ENCODE measurements at regions not wholly inside any gene's neighbourhood (a gene's known extent, or its start where the extent isn't known, plus 50 kb on each side); places are given as distances from the start of the nearest gene placed in this dataset.

DNA sequence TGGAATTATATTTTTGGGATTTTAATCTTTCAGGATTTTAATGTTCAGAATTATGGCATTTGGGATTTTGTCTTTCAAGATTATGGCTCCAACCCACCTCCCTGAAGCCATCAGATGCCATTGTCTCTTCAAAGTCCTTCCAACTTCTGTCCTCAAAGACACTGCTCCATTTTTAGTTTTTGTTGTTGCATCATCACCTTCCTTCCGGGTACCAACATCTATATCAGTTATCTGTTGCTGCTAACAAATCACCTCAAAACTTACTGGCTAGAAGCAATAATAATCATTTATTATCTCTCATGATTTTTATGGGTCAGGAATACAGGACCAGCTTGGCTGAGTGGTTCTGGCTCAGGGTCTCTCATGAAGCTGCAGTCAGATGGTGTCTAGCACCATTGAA lies 138.8 kb upstream of the ZBED5 start:
- DNase-seq (ENCODE audit: low spot score): no peak
- Histone ChIP-seq H3K4me3 (ENCODE audit: severe bottlenecking) (no peak overlapping the region), H3K36me3 (ENCODE audit: low read depth) (no peaks in the 10 kb centered on the region), H3K27me3 (ENCODE audit: insufficient read depth, poor library complexity, severe bottlenecking) (no peaks in the 10 kb centered on the region), H3K27ac (ENCODE audit: poor library complexity, severe bottlenecking) (no peak overlapping the region), H3K9me3 (ENCODE audit: severe bottlenecking) (no peaks in the 10 kb centered on the region), H3K4me1 (ENCODE audit: insufficient read depth, poor library complexity, severe bottlenecking) (no peaks in the 10 kb centered on the region)
- no peak for ATAC-seq (ENCODE audit: low read depth)
- no peak for TF ChIP-seq CTCF (IDR thresholded peaks at IDR 0.05; ENCODE audit: poor library complexity, severe bottlenecking)

DNA sequence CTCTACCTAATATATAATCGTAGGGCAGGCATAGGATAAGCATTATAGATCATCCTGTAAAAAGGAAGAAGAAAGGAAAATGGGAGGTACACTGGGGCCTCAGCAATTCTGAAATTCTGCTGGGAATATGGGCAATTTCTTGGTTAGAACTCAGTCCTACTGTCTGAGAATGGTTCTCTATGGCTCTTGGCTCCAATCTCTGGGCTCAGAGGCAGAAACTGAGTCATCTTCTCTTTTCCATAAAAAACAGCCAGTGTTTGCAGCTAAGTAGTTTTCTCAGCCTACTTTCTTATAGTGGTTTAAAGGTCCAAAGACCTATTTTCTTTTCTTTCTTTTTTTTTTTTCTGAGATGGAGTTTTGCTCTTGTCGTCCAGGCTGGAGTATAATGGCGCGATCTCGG lies 135.8 kb upstream of the ZBED5 start:
- Histone ChIP-seq H3K27me3 (ENCODE audit: insufficient read depth, poor library complexity, severe bottlenecking) (no peaks in the 10 kb centered on the region), H3K4me1 (ENCODE audit: insufficient read depth, poor library complexity, severe bottlenecking) (no peaks in the 10 kb centered on the region), H3K36me3 (ENCODE audit: low read depth) (no peaks in the 10 kb centered on the region), H3K9me3 (ENCODE audit: severe bottlenecking) (no peaks in the 10 kb centered on the region), H3K27ac (ENCODE audit: poor library complexity, severe bottlenecking) (no peak overlapping the region), H3K4me3 (ENCODE audit: severe bottlenecking) (no peak overlapping the region)
- TF ChIP-seq CTCF (IDR thresholded peaks at IDR 0.05; ENCODE audit: poor library complexity, severe bottlenecking): no peak
- DNase-seq (ENCODE audit: low spot score) (no peak), ATAC-seq (ENCODE audit: low read depth) (no peak)

DNA sequence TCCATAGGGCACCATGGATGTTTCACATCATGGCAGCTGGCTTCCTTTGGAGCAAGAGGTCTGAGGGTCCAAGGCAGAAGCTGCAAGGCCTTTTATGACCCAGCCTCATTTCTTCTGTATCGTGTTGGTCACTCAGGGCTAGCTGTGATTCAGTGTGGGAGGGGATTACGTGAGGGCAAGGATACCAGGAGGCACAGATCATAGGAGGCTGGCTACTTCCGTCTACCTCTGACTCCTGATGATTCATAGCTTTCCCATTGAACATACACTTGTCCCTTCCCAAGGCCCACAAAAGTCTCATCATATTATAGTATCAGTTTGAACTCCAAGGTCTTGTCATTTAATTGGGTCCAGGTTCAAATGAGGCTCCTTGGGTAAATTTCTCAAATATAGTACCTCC lies 135.3 kb upstream of the ZBED5 start:
- no peaks in the 10 kb centered on the region for H3K36me3 ChIP-seq (ENCODE audit: low read depth)
- no peaks in the 10 kb centered on the region for H3K9me3 ChIP-seq (ENCODE audit: severe bottlenecking)
- no peak for TF ChIP-seq CTCF (IDR thresholded peaks at IDR 0.05; ENCODE audit: poor library complexity, severe bottlenecking)
- ATAC-seq (ENCODE audit: low read depth) (no peak; the same call in 2 of the 3 replicates), DNase-seq (ENCODE audit: low spot score) (no peak)
- H3K4me1 ChIP-seq (ENCODE audit: insufficient read depth, poor library complexity, severe bottlenecking): no peaks in the 10 kb centered on the region
- H3K27ac ChIP-seq (ENCODE audit: poor library complexity, severe bottlenecking): no peak overlapping the region
- H3K27me3 ChIP-seq (ENCODE audit: insufficient read depth, poor library complexity, severe bottlenecking): no peaks in the 10 kb centered on the region
- H3K4me3 ChIP-seq (ENCODE audit: severe bottlenecking): no peak overlapping the region

- no peaks in the 10 kb centered on the region for H3K4me1 ChIP-seq (ENCODE audit: insufficient read depth, poor library complexity, severe bottlenecking)
- ATAC-seq (ENCODE audit: low read depth) (no peak), DNase-seq (ENCODE audit: low spot score) (no peak)
- H3K36me3 ChIP-seq (ENCODE audit: low read depth): no peaks in the 10 kb centered on the region
- H3K27me3 ChIP-seq (ENCODE audit: insufficient read depth, poor library complexity, severe bottlenecking): no peaks in the 10 kb centered on the region
- no peak overlapping the region for H3K4me3 ChIP-seq (ENCODE audit: severe bottlenecking)
- H3K27ac ChIP-seq (ENCODE audit: poor library complexity, severe bottlenecking): no peak overlapping the region
- TF ChIP-seq CTCF (IDR thresholded peaks at IDR 0.05; ENCODE audit: poor library complexity, severe bottlenecking): no peak
- H3K9me3 ChIP-seq (ENCODE audit: severe bottlenecking): no peaks in the 10 kb centered on the region
These were observed 133.5 kb upstream of the ZBED5 start for GRCh38 chr11:10991393-10991792.

GRCh38 chr11:10990637-10991193 lies 132.9 kb upstream of the ZBED5 start:
- no peak overlapping the region for H3K4me3 ChIP-seq (ENCODE audit: severe bottlenecking)
- no peaks in the 10 kb centered on the region for H3K27me3 ChIP-seq (ENCODE audit: insufficient read depth, poor library complexity, severe bottlenecking)
- H3K4me1 ChIP-seq (ENCODE audit: insufficient read depth, poor library complexity, severe bottlenecking): no peaks in the 10 kb centered on the region
- no peaks in the 10 kb centered on the region for H3K9me3 ChIP-seq (ENCODE audit: severe bottlenecking)
- DNase-seq (ENCODE audit: low spot score) (no peak), ATAC-seq (ENCODE audit: low read depth) (no peak; the same call in 2 of the 3 replicates)
- H3K27ac ChIP-seq (ENCODE audit: poor library complexity, severe bottlenecking): no peak overlapping the region
- no peak for TF ChIP-seq CTCF (IDR thresholded peaks at IDR 0.05; ENCODE audit: poor library complexity, severe bottlenecking)
- H3K36me3 ChIP-seq (ENCODE audit: low read depth): no peaks in the 10 kb centered on the region
